PFSK-1 (cell line): ENCODE measurements at regions not wholly inside any gene's neighbourhood (a gene's known extent, or its start where the extent isn't known, plus 50 kb on each side); places are given as distances from the start of the nearest gene placed in this dataset.

ENCODE experiments used
- FOXP2 ChIP-seq: optimal IDR thresholded peaks from 2 replicates; pipeline ENCODE3; 2011; ENCODE audit warnings: borderline replicate concordance, control low read depth, inconsistent platforms; ENCODE audit not compliant: insufficient read depth; ENCODE audit errors: extremely low read length, extremely low read depth
- POLR2AphosphoS5 ChIP-seq: IDR thresholded peaks from 2 replicates; pipeline ENCODE4 v1.6.1; 2012; ENCODE audit warnings: low read depth, mild to moderate bottlenecking, control low read depth, low read length, moderate library complexity
- SIN3A ChIP-seq: IDR thresholded peaks from 2 replicates; pipeline ENCODE4 v1.6.1; 2012; ENCODE audit warnings: mild to moderate bottlenecking, low read length, moderate library complexity, borderline replicate concordance; ENCODE audit not compliant: insufficient read depth
- TAF1 ChIP-seq: IDR thresholded peaks from 2 replicates; pipeline ENCODE4 v1.6.1; 2012; ENCODE audit warnings: low read length, control low read depth, borderline replicate concordance; ENCODE audit not compliant: insufficient read depth
- TF ChIP-seq, protein P1 (sequence below), 2 experiments: IDR thresholded peaks; 2 replicates each; pipeline versions ENCODE4 v1.6.1 to v1.8.0; 2011 to 2012; ENCODE audit warnings: low read depth in 2 of 2, low read length in 2 of 2, control low read depth in 1 of 2, inconsistent platforms in 1 of 2, mild to moderate bottlenecking in 1 of 2, moderate library complexity in 1 of 2; ENCODE audit not compliant: insufficient read depth in 1 of 2

DNA sequence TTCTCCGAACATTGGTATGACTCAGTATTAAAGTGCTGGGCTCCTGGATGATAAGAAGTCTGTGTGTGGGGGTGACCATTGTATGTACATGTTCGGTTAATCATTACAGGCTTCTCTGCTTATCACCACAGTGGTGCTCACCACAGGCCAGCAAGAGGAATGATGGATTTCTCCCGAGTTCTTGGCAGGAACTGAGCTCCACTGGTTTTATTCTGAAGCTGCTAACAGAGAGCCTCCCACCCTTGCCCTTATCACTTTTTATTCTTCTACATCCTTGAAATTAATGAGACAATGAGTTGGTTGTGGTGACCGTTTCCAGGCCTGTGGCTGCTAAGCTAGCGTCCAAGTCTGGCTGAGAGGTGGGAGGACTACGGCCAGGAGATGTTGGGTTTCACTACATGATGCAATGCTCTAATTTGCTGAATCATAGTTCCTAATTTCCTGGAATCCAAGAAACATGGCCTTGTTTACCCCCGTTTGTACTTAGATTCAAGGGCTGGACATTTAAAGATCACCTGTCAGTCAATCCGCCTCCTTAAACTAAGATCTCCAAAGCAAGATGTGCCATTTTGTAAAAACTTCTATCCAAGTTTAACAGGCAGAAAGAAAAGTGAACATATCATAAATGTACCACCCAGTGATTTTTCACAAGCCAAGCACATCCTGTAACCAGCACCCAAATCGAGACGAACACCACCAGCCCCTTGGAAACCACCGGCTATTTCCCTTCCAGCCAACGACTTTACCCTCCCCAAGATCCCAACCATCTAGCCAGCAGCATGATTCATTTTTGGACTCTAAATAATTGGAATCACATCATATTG, 172.5 kb downstream of the FOXA2 start:
- no peak for TF ChIP-seq TAF1
- no peak for TF ChIP-seq FOXP2
- TF ChIP-seq, protein P1, sequence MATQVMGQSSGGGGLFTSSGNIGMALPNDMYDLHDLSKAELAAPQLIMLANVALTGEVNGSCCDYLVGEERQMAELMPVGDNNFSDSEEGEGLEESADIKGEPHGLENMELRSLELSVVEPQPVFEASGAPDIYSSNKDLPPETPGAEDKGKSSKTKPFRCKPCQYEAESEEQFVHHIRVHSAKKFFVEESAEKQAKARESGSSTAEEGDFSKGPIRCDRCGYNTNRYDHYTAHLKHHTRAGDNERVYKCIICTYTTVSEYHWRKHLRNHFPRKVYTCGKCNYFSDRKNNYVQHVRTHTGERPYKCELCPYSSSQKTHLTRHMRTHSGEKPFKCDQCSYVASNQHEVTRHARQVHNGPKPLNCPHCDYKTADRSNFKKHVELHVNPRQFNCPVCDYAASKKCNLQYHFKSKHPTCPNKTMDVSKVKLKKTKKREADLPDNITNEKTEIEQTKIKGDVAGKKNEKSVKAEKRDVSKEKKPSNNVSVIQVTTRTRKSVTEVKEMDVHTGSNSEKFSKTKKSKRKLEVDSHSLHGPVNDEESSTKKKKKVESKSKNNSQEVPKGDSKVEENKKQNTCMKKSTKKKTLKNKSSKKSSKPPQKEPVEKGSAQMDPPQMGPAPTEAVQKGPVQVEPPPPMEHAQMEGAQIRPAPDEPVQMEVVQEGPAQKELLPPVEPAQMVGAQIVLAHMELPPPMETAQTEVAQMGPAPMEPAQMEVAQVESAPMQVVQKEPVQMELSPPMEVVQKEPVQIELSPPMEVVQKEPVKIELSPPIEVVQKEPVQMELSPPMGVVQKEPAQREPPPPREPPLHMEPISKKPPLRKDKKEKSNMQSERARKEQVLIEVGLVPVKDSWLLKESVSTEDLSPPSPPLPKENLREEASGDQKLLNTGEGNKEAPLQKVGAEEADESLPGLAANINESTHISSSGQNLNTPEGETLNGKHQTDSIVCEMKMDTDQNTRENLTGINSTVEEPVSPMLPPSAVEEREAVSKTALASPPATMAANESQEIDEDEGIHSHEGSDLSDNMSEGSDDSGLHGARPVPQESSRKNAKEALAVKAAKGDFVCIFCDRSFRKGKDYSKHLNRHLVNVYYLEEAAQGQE (IDR thresholded peaks at IDR 0.05; ENCODE audit: insufficient read depth in 1 of 2, low read depth in 2 of 2, low read length in 2 of 2) = no peak
- TF ChIP-seq POLR2AphosphoS5 = no peak
- no peak for TF ChIP-seq SIN3A

DNA sequence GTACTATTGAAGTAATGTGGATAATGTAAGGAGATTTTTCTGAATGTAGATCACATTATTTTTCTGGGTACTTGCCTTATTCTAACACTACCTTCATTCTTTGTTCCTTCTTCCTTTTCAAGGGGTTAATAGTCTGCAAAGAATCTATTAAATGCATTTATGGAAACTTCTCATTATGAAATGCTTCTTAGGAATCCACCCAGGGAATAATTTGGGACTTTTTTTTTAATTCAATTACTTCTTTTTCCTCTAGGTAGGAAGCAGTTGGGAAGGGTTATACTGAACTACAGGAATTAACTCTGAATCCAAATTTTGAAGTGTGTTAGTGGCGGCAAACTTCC, 173.1 kb downstream of the FOXA2 start:
- TF ChIP-seq POLR2AphosphoS5 (no peak), SIN3A (no peak)
- TF ChIP-seq, protein P1 (IDR thresholded peaks at IDR 0.05; ENCODE audit: insufficient read depth in 1 of 2, low read depth in 2 of 2, low read length in 2 of 2) = no peak

GRCh38 chr20:22410556-22411130, 173.7 kb downstream of the FOXA2 start:
- TF ChIP-seq FOXP2 (no peak), SIN3A (no peak), POLR2AphosphoS5 (no peak), TAF1 (no peak)
- TF ChIP-seq, protein P1 (IDR thresholded peaks at IDR 0.05; ENCODE audit: insufficient read depth in 1 of 2, low read depth in 2 of 2, low read length in 2 of 2) = no peak

- TF ChIP-seq SIN3A (no peak), FOXP2 (no peak), TAF1 (no peak), POLR2AphosphoS5 (no peak)
- TF ChIP-seq, protein P1 (IDR thresholded peaks at IDR 0.05; ENCODE audit: insufficient read depth in 1 of 2, low read depth in 2 of 2, low read length in 2 of 2) = no peak
Observed at GRCh38 chr20:22408521-22409402, 175.6 kb downstream of the FOXA2 start.
